ES-I3 (cell line): ENCODE measurements at regions not wholly inside any gene's neighbourhood (a gene's known extent, or its start where the extent isn't known, plus 50 kb on each side); places are given as distances from the start of the nearest gene placed in this dataset.

Experiments
- H3K36me3 ChIP-seq: 2 replicates; pipeline ENCODE4 v1.6.1; 2013; ENCODE audit warnings: mild to moderate bottlenecking, low read length, control low read depth, moderate library complexity; ENCODE audit not compliant: insufficient read depth
- H3K4me1 ChIP-seq: 2 replicates; pipeline ENCODE4 v1.6.1; 2013; ENCODE audit warnings: mild to moderate bottlenecking, control low read depth, low read length; ENCODE audit not compliant: insufficient read depth
- H3K9ac ChIP-seq: 2 replicates; pipeline ENCODE4 v1.6.1; 2013; ENCODE audit warnings: low read depth, mild to moderate bottlenecking, low read length, moderate library complexity
- H3K9me3 ChIP-seq: 2 replicates; pipeline ENCODE4 v1.6.1; 2013; ENCODE audit warnings: mild to moderate bottlenecking, low read length, moderate library complexity; ENCODE audit not compliant: control insufficient read depth, insufficient read depth

GRCh38 chr13:73913079-73913740 lies 221.0 kb downstream of the KLF12 start:
- no peaks in the 10 kb centered on the region for H3K36me3 ChIP-seq
- H3K4me1 ChIP-seq, result peaks cover 17% of the 10 kb centered on the region
- no peaks in the 10 kb centered on the region for H3K9me3 ChIP-seq
- H3K9ac ChIP-seq, result no peak overlapping the region

- no peak overlapping the region for H3K9ac ChIP-seq
- H3K36me3 ChIP-seq, result no peaks in the 10 kb centered on the region
- peaks cover 17% of the 10 kb centered on the region for H3K4me1 ChIP-seq
- H3K9me3 ChIP-seq, result no peaks in the 10 kb centered on the region
Measured at GRCh38 chr13:73911361-73911760, 222.8 kb downstream of the KLF12 start.

GRCh38 chr13:73910733-73911132 lies 223.5 kb downstream of the KLF12 start:
- no peaks in the 10 kb centered on the region for H3K36me3 ChIP-seq
- no peak overlapping the region for H3K9ac ChIP-seq
- H3K4me1 ChIP-seq, result peaks cover 17% of the 10 kb centered on the region
- no peaks in the 10 kb centered on the region for H3K9me3 ChIP-seq

- no peaks in the 10 kb centered on the region for H3K36me3 ChIP-seq
- H3K9me3 ChIP-seq, result no peaks in the 10 kb centered on the region
- no peak overlapping the region for H3K9ac ChIP-seq
- peaks cover 11% of the 10 kb centered on the region for H3K4me1 ChIP-seq
Measured at GRCh38 chr13:73908809-73909208, 225.4 kb downstream of the KLF12 start.

- Histone ChIP-seq H3K36me3 (no peaks in the 10 kb centered on the region), H3K4me1 (no peaks in the 10 kb centered on the region), H3K9ac (no peak overlapping the region)
Measured at GRCh38 chr13:73904625-73905024, 229.6 kb downstream of the KLF12 start.

GRCh38 chr13:73903561-73903960 lies 230.6 kb downstream of the KLF12 start:
- Histone ChIP-seq H3K4me1 (no peaks in the 10 kb centered on the region), H3K9me3 (no peaks in the 10 kb centered on the region), H3K9ac (no peak overlapping the region), H3K36me3 (no peaks in the 10 kb centered on the region)

More at GRCh38 chr13:73904625-73905024, 229.6 kb downstream of the KLF12 start:
- H3K9me3 ChIP-seq, result no peaks in the 10 kb centered on the region

GRCh38 chr13:73902847-73903246 lies 231.4 kb downstream of the KLF12 start:
- H3K9ac ChIP-seq, result no peak overlapping the region
- H3K36me3 ChIP-seq, result no peaks in the 10 kb centered on the region
- H3K4me1 ChIP-seq, result no peaks in the 10 kb centered on the region
- H3K9me3 ChIP-seq, result no peaks in the 10 kb centered on the region

- no peaks in the 10 kb centered on the region for H3K9me3 ChIP-seq
- H3K9ac ChIP-seq, result no peak overlapping the region
- no peaks in the 10 kb centered on the region for H3K4me1 ChIP-seq
- H3K36me3 ChIP-seq, result no peaks in the 10 kb centered on the region
Measured at GRCh38 chr13:73902296-73902695, 231.9 kb downstream of the KLF12 start.

GRCh38 chr13:73901324-73902068 lies 232.7 kb downstream of the KLF12 start:
- Histone ChIP-seq H3K9me3 (no peaks in the 10 kb centered on the region), H3K4me1 (no peaks in the 10 kb centered on the region), H3K9ac (no peak overlapping the region), H3K36me3 (no peaks in the 10 kb centered on the region)

- Histone ChIP-seq H3K9ac (no peak overlapping the region), H3K36me3 (no peaks in the 10 kb centered on the region), H3K9me3 (no peaks in the 10 kb centered on the region), H3K4me1 (no peaks in the 10 kb centered on the region)
Measured at GRCh38 chr13:73900591-73900990, 233.6 kb downstream of the KLF12 start.

- Histone ChIP-seq H3K9ac (no peak overlapping the region), H3K36me3 (no peaks in the 10 kb centered on the region), H3K4me1 (no peaks in the 10 kb centered on the region), H3K9me3 (no peaks in the 10 kb centered on the region)
Measured at GRCh38 chr13:73898899-73899298, 235.3 kb downstream of the KLF12 start.

- Histone ChIP-seq H3K9me3 (no peaks in the 10 kb centered on the region), H3K36me3 (no peaks in the 10 kb centered on the region), H3K4me1 (no peaks in the 10 kb centered on the region), H3K9ac (no peak overlapping the region)
Measured at GRCh38 chr13:73898276-73898675, 235.9 kb downstream of the KLF12 start.

GRCh38 chr13:73894995-73895571 lies 239.1 kb downstream of the KLF12 start:
- Histone ChIP-seq H3K9me3 (no peaks in the 10 kb centered on the region), H3K4me1 (no peaks in the 10 kb centered on the region), H3K9ac (no peak overlapping the region), H3K36me3 (no peaks in the 10 kb centered on the region)

- no peaks in the 10 kb centered on the region for H3K36me3 ChIP-seq
- H3K9ac ChIP-seq, result no peak overlapping the region
- H3K4me1 ChIP-seq, result peaks cover 3% of the 10 kb centered on the region; the same call in 1 of the 2 replicates
- no peaks in the 10 kb centered on the region for H3K9me3 ChIP-seq
Measured at GRCh38 chr13:73893833-73894232, 240.4 kb downstream of the KLF12 start.

GRCh38 chr13:73891805-73892204 lies 242.4 kb downstream of the KLF12 start:
- H3K9ac ChIP-seq, result no peak overlapping the region
- no peaks in the 10 kb centered on the region for H3K9me3 ChIP-seq
- H3K36me3 ChIP-seq, result no peaks in the 10 kb centered on the region
- H3K4me1 ChIP-seq, result peaks cover 3% of the 10 kb centered on the region; the same call in 1 of the 2 replicates
